HL-60 (cell line): ENCODE measurements at regions not wholly inside any gene's neighbourhood (a gene's known extent, or its start where the extent isn't known, plus 50 kb on each side); places are given as distances from the start of the nearest gene placed in this dataset.
A peak's percentile ranks its signal among the peaks of the same experiment; 100 is the strongest.

Experiments used
- DNase-seq, 2 experiments: peaks; one replicate each; pipeline ENCODE4 v3.0.0-alpha.2; 2010 to 2020; ENCODE audit warnings: low read depth in 1 of 2, low spot score in 1 of 2
- H3K27ac ChIP-seq: fragments of 250-450 bp; sonication (Bioruptor Pico); replicated peaks from 2 replicates; pipeline ENCODE4 v1.5.1; 2020; ENCODE audit warnings: mild to moderate bottlenecking, moderate library complexity
- H3K27me3 ChIP-seq: fragments of 250-450 bp; sonication (Bioruptor Pico); 2 replicates; pipeline ENCODE4 v1.5.1; 2021; ENCODE audit warnings: mild to moderate bottlenecking, moderate library complexity; ENCODE audit not compliant: insufficient read depth, poor library complexity, severe bottlenecking
- H3K4me3 ChIP-seq: replicated peaks from 2 replicates; pipeline ENCODE4 v1.5.1; 2011; ENCODE audit warnings: mild to moderate bottlenecking, control low read depth, low read length; ENCODE audit not compliant: insufficient read depth
- CTCF ChIP-seq: IDR thresholded peaks from one replicate; pipeline ENCODE4 v1.5.1; 2011; ENCODE audit warnings: low read length, control low read depth, inconsistent platforms; ENCODE audit not compliant: insufficient read depth
- GABPA ChIP-seq: IDR thresholded peaks from 2 replicates; pipeline ENCODE4 v1.6.1; 2012; ENCODE audit warnings: low read depth
- POLR2AphosphoS5 ChIP-seq: IDR thresholded peaks from 2 replicates; pipeline ENCODE4 v1.6.1; 2012; ENCODE audit warnings: low read depth
- REST ChIP-seq: IDR thresholded peaks from 2 replicates; pipeline ENCODE4 v1.6.1; 2012; ENCODE audit warnings: low read depth; ENCODE audit not compliant: insufficient replicate concordance
- SPI1 ChIP-seq: IDR thresholded peaks from 2 replicates; pipeline ENCODE4 v1.6.1; 2012; ENCODE audit warnings: low read depth, mild to moderate bottlenecking, borderline replicate concordance

DNA sequence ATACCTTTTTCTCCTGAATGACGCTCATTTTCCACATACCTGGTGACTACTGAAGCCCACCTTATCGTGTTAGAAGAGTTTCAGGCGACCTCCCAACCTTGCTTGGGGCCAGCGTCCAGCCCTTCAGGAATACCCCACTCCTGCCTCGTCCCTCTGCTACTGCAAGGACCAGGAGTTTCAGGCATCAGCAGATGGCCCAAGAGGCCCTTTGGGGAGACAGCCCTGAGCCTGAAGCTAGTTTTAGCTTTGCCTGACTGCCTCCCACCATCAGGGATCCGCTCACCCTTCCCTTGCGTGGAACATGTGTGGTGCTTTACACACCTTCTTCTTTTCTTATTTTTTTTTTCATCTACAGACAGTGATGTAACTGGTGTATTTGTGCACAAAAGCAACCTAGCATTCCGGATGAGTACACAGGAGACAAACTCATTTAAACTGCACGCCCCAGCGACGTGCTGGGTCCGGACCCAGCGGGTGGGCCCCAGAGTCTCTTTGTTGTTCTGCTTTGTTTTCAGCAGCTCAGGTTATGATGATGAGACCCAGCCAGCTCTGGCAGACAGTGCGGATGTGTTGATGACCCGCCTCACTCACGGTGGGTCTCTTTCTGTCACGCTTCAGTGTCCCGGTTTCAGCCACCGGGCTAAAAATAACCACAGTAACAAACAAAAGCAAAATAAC is 242.4 kb downstream of the C16orf95 start:
- no peak overlapping the region for H3K4me3 ChIP-seq
- H3K27ac ChIP-seq: no peak overlapping the region
- no peaks in the 10 kb centered on the region for H3K27me3 ChIP-seq
- no peak for TF ChIP-seq GABPA
- no peak for TF ChIP-seq SPI1
- TF ChIP-seq CTCF: no peak
- TF ChIP-seq POLR2AphosphoS5: no peak
- TF ChIP-seq REST: no peak
- no peak for DNase-seq

DNA sequence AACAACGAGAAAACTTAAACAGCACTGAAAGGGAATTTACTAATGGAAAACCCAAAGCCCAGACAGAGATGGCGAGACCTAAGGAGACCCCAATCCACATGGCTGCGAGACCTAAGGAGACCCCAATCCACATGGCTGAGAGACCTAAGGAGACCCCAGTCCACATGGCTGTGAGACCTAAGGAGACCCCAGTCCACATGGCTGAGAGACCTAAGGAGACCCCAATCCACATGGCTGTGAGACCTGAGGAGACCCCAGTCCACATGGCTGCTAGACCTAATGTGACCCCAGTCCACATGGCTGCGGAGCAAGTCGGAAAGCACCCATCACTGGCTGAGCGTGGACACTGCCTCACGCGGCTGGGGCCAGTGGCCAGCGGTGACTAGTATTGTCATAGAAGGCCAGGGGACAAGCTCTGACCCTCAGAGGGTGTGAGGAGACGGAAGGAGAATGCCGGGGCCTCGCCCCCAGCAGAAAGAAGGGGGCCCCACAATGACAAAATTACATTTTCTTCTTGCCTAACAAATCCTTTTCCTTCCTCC is 241.8 kb downstream of the C16orf95 start:
- Histone ChIP-seq H3K27me3 (no peaks in the 10 kb centered on the region), H3K4me3 (no peak overlapping the region)

GRCh38 chr16:87076331-87076949 is 240.8 kb downstream of the C16orf95 start:
- no peak overlapping the region for H3K27ac ChIP-seq
- TF ChIP-seq POLR2AphosphoS5: no peak
- no peak for TF ChIP-seq REST
- H3K27me3 ChIP-seq: no peaks in the 10 kb centered on the region
- DNase-seq: no peak
- no peak overlapping the region for H3K4me3 ChIP-seq

More for the DNA sequence above, 241.8 kb downstream of the C16orf95 start:
- no peak for DNase-seq
- no peak for TF ChIP-seq SPI1
- H3K27ac ChIP-seq: no peak overlapping the region

DNA sequence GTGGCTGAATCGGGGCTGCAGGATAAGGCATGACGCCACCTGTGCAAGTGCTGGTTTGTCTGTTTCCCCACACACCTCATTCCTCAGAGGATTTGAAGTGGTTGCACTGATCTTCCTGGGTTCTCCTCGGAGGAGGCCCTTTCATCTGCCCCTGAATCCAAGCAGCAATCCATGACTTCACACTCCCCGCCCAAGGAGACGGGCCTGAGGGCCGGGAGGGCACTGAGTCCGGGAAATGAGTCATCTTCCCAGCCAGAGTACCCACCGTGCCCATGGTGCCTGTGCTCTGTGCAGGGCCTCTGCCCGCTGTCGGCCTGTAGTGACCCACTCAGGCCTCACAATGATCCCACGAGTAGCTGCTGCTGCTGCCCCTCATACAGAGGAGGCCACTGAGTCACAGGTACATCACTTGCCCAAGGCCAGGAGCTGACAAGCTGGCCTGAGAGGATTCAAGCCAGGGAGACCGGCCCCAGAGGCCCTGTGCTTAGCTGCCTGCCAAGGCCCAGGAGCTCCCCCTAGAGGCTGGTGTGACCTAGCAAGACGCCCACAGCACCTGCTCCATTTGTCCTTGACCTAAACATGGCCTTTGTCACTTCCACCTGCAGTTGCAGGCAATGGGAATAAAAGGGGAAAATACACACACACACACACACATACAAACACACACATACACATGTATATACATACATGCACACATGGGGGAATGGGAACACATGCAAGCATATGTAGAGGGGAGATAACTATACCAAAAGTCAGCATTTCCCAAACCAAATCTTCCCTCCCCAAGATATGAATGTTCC is 240.0 kb downstream of the C16orf95 start:
- no peak for TF ChIP-seq SPI1
- no peak for TF ChIP-seq POLR2AphosphoS5
- TF ChIP-seq CTCF: no peak
- no peak for TF ChIP-seq GABPA
- no peak for TF ChIP-seq REST
- no peak overlapping the region for H3K4me3 ChIP-seq
- H3K27ac ChIP-seq: no peak overlapping the region
- H3K27me3 ChIP-seq: no peaks in the 10 kb centered on the region
- peak in 1 of 2 experiments; percentile 35 for DNase-seq
